DMS114 treated with DMSO at 0.1 percent for 48 hours (cell line): ENCODE measurements at regions not wholly inside any gene's neighbourhood (a gene's known extent, or its start where the extent isn't known, plus 50 kb on each side); places are given as distances from the start of the nearest gene placed in this dataset.

Source experiments
- DNase-seq: peaks from one replicate; lab custom pipeline; 2025; ENCODE audit not compliant: unreplicated experiment; lab: John Stamatoyannopoulos, UW

DNA sequence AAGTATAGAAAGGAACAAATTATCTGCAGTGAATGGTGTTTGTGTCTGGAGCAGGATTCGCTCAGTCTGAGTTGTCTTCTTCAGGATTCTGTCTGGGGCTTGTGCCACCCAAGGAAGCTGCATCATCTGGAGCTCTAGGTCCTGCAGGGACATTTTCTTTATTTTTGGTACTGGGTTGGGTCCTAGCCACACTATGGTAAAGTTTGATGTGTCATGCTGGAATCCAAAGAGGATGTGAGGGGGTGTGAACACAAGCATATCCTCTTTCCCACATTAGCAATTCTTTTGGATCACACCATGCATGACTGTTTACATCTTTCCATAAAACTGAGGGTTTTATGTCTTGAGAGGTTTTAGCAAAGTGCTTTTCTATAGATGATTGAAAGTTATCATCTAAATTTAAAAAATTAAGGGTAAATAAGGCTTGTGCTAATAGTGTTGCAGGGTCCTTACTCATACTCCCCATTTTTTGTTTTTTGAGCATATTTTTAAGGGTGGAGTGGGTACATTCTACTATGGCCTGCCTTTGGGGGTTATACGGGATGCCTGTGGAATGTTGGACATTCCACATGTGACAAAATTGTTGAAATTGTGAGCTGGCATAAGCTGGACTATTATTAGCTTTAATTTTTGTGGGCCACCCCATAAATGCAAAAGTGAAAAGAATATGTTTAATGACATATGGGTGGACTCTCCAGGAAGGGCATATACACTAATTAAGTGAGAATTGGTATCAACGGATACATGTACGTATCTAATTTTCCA is 152.0 kb upstream of the HMCN1 start:
- no peak for DNase-seq

DNA sequence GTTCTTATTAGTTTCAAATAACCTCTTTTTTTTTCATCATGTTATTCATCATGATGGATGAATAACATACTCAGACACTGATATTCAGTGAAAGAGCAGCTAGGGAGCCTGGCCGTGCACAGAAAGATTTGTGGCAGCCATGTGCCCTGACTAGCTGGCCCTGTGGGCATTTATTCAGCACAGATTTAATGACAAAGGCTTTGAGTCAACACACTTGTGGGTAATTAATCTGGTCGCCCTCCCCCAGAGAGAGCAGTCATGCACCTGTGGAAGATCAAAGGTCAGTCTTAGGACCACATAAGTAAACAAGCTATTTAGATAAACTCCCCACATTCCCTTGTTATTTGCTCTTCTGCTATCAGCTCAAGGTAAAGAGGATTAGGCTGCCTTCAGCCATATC is 153.2 kb upstream of the HMCN1 start:
- no peak for DNase-seq

DNA sequence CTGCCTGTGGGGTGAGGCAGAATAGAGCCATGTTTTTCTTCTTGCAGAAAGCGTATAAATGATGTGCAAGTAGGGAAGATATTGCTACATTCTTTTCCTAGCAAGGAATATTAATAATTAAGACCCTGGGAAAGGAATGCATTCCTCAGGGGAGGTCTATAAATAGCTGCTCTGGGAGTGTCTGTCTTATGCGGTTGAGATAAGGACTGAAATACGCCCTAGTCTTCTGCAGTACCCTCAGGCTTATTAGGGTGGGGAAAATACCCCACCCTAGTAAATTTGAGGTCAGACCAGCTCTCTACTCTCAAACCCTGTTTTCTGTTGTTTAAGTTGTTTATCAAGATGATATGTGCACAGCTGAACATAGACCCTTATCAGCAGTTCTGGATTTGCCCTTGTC is 155.9 kb upstream of the HMCN1 start:
- no peak for DNase-seq

DNA sequence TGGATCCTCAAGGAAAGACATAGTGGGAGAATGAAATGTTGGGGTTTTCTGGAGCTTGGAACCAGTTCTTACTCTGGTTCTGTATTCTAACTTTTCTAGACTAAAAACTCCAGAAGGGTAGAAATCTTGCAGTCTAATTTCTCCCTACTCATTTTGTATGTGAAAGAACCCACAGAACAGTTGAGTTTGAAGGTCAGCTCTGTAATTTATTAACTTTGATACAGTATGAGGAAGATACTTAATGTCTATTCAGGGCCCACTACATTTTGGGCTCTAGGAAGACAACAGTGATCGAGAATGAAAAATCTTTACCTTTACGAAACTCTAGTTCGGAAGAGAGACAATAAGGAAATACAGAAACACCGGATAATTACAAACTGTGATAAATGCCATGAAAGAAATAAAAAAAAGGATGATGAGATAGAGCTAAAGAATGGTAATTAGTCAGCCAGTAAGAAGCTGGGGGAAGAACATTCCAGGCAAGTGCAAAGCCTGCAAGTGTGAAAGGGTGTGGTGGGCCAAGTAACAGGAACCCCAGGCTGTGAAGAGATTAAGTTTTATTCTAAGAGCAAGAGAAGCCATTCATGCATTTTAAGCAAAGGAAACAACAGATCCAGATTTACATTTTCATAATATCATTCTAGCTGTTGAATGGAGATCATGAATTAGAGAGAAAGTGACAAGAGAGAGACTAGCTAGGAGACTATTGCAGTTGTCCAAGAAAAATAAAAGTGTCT is 159.9 kb upstream of the HMCN1 start:
- no peak for DNase-seq

DNA sequence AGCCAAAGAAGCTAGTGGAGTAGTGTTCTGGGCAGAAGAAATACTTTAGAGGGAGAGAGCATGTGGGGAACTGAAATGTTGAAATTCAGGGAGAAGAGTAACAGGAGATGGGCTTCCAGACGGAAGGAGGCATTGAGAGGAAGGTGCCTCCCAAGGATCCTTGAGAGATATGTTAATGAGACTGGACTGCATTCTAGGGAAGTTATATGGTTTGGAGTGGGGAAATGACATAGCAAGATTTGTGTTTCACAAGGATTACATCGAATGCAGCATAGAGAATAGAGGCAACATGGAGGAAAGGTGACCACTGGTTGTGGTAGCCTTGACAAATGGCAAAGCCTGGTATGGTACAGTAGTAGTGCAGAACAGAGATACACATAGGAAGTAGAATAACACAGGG is 160.5 kb upstream of the HMCN1 start:
- DNase-seq = no peak

DNA sequence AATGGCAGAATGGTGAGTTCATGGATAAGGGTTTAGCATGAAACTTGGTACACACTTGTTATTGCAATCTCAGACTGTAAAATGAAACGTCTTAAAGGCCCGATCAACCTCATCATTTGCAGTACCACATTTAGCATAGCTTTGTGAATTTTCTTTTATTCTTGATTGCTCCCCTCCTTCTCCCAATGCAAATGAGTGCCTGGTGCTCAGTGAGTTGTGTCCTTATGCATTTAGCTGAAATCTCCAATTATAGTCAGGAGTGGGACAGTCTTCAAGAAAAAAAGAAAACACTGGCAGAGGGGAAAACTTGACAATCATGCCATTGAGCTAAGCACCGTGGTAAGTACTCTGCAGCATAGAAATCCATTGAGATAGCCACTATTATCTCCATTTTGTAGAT is 161.0 kb upstream of the HMCN1 start:
- DNase-seq = no peak

DNA sequence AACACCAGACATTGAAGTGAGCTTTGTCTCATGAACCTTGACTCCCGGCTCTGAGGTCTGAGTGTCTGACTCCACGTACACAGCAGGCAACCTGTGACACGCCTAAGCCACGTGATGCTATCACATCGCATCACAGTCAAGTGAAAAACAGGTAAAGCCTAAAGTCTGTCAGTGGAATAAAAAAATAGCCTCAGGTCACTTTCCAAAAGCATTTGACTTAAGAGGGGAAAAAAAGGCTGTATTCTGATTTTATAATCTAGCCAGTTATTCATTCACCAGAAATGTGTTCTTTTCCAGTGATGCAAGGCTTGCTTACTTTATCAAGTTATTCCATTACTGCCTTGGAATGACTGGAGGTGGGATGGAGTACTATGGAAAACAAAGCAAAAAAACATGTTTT is 163.2 kb upstream of the HMCN1 start:
- no peak for DNase-seq

DNA sequence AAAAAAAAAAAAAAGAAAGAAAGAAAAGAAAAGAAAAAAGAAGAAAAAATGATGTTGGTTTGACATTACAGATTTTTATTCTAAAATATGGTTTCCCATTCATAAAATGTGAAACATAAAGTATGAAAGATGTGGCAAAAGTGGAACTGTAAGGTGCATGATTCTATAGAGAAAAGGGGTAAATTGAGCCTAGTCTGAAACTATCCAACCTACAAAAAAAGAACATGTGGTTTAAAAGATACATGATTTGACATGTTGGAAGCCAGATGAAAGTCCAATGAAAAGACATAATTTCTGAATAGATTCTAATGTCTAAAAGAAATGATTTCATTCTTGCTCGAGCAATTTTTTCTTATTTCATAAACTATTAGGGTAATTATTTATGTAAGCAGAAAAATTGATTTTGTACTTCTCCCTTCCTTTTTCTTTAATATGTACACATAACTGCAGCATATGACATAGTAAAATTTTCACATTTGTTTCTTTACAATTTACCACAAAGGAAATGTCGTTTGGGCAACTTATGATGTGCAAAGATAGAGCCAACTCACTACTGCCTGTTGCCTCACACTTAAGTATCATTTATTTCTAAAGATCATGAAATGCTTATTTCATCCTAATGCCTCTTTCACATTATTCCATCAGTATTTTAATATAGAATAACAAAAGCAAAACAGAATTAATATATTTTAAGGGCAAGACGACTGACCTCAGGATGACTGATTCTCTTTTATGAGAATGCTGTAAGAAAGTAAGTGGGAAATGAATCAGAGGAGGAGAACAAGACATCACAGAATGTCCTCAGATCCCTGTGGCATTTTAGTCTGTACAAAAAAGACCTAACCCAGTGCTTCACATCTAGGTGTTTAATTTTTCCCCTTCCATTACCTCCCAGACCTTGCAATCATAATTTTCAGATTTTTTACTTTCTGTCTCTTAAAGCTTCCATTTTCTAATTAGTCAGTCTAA is 165.8 kb upstream of the HMCN1 start:
- no peak for DNase-seq

DNA sequence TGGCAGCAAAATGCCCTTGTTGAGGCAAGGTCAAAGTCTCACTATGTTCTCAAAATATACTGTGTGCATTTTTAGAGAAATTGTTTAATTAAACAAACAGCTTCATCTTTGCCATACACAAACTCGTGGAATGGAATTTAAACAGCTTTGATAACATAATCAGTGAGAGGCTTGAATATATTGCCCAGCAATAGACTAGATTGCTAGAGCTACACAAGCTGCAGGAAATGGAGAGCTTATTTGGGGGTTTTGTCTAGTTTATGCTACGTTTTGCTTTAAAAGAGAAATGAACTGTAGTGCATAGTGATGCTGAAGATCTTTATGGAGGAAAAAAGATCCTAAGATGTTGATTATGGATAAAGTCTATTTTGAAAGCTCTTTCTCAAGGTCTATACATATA is 166.8 kb upstream of the HMCN1 start:
- DNase-seq = no peak

DNA sequence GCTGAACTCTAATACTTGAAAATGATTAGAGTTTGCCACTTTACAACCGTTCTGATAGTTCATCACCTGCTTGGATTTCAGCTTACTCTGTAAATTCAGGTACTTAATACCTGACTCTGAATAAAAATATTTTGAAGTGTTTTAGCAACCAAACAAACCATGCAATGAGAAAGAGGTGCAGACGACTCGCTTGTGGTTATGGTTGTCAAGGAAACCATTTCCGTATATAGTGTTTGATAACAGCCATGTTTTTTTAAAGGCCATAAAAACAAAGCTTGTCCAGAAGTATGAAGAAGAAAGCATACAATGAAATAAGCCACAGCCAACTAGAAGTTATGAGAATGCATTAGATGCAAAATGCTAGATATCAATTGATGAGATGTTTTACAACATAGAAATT is 167.2 kb upstream of the HMCN1 start:
- no peak for DNase-seq

DNA sequence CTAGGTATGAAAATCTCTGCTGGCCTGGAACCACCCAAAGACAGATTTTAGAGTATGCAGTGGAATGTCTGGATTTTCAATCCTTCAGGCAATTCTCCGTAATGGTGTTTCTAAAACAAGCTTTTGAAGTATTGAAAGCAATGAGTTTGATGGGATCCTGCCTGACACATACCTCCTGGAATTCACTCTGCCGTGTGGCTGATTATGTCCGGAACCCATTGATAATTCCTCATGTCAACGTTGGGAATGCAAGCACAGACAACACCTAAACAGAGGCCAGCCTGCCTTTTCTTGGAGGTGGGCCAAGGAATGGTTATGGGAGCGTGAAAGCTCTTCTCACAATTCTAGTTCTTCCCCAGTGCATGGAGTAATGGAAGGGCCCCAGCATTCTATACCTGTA is 168.9 kb upstream of the HMCN1 start:
- no peak for DNase-seq

DNA sequence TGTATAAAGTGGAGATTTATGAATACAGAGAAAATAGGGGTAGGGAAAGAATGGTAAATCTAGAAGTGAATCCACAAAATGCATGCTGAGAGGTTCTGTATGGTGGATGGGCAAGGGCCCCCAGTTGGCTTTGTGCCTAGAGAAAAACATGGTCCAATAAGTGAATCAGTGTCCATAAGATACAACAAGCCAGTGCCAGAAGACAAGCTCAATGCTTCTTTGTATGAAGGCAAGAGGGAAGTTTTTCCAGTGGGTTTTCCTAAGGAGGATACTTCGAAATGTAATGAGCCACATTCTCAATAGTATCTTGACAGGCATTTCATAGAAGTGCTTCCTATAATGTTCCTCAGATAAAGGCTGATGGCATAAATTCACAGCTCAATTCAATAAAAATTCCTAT is 169.4 kb upstream of the HMCN1 start:
- no peak for DNase-seq

DNA sequence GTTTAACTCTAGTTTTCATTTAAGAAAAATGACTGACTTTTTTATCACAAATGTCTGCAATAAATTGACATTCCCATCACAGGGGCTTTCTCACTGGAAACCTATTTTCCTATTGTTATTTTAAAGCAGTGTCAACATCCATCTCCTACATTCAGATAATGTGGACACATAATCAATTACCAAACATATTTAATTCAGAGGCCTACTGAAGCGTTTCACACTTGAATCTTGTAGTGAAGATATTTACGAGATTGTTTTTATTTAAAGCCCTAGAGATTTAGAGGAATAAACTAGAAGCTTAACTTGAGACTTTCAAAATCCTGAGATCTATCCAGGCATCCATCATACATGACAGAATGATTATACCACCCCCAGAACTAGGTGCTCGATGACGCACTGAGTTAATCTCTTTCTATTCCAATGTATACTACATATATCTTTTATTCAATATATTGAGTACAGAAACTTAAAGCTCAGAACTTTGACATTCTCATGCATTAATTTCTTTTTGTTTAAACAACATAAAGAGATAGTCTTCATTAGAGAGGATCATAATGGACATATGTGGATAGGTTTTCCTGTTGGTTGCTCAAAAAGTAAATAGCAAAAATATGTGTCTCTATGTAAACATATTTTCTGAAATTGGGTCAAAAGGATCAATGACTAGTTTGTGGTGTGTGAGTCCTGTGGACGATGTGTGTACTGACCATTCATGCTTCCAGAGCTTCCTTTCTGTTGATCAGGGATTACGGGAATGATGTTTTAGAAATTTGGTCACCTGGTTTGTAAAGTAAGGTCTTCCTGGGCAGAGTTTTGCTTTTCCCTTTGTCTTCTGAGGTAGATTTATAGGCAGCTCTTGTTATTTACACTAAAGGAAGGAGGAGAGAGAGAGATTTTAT is 171.5 kb upstream of the HMCN1 start:
- no peak for DNase-seq

DNA sequence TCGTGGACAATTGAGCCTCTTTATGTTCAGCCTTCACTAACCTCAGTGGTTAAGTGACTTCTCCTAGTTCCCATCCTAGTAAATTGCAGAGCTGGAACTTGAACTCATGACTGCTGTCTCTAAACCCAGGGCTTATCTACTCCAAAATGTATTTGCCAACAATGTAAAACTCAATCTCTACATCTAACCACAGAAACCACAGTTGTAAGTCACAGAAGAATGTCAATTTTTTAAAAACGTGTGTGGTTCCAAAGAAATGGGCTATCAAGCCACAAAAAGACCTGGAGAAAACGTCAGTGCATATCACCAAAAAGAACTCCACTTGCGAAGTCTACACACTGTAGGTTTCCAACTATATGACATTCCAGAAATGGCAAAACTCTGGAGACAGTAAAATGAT is 172.6 kb upstream of the HMCN1 start:
- no peak for DNase-seq

DNA sequence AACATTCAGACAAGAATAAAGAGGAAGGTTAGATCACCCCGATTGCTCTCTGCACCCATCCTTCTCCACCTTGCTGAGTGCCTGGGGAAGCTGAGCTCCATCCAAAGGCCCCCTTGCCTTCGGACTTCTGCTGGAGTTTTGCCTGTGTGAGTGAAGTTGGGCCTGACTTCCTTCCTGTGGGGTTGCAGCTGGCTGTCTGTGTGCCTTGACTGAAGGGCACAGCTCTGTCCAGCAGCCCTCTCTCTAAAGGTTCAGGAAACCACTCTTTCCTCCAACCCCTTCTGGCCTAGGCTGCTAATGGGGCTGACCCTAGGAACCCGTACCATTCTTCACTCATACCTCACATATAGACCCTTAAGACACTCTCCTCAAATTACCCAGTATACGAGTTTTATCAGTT is 173.4 kb upstream of the HMCN1 start:
- DNase-seq = no peak

DNA sequence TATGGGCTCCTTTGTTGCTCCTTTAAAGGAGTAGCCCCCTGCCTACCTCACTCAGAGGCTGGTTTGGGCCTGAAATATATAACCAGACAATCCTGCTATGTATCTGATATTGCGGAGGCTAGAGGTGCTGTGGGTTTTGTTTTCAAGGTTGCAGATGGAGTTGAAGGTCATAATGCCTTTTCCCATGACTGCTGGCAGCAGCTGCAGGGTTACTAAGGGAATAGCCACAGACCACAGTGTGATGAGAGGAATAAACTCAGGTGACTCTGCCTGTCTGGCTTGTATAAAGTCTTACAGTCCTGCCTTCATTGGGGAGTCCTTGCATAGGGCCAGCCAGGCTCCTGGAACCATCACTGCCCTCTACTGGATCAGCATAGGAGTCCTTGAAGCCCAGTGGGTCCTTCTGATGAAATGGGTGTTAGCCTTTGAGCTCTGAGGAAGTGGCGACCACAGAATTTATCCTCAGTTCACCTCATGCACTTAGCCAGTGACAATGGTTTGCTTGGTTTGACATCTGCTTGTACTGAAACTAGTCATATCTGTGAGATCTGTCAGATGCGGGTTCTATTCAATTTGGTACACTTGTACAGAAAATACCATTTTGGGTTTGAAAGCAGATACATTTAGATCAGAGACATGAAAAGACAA is 174.4 kb upstream of the HMCN1 start:
- no peak for DNase-seq

DNA sequence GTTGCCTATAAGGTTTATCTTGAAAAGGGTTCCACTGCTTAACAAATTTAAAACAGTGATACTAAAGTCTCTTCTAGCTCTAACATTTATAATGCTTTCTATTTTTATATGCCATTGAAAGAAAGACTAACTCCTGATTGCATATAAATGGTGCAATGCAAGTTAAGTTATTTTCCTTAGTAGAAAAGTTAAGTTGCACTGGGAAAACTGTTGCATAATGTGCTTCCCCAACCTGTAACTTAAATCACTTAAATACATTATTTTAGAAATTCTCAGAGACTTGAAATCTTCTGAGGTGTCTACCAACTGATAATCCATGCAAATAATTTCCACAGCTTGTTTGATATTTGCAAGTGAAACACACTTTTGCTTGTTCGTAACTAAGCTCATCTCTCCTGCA is 175.0 kb upstream of the HMCN1 start:
- DNase-seq = no peak

DNA sequence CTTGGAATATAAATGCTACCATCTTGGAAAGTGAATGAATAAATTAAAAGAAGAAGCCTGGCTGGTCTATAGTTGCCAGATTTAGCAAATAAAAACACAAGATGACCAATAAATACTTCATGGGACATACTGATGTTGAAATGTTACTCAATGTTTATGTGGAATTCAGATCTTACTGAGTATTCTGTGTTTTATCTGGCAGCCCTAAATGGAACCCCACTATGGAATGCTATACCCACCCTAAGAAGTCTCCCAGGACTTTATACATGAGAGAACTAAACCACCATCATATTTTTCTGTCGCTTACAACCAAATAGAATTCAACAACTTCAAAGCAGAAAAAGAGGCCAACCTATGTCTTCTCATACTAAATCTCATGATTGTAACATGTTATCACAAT is 177.6 kb upstream of the HMCN1 start:
- no peak for DNase-seq

DNA sequence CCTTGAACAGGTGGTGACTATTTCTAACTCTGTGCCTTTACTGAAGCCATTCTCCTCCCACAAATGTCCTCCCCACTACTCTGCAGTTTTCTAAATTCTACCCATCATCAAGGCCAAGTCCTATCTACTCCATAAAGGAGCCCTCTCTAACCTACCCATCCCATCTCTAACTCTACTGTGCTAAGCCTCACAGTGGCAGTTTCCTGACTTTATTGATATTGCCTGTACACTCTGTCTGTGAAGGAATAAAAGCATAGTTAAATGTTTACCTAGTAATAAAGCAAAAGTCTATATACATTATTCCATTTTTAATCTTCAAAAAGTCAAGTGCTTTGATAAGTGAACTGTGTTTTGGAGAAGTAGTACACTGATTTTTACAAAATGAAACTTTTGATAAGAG is 178.4 kb upstream of the HMCN1 start:
- DNase-seq = no peak

DNA sequence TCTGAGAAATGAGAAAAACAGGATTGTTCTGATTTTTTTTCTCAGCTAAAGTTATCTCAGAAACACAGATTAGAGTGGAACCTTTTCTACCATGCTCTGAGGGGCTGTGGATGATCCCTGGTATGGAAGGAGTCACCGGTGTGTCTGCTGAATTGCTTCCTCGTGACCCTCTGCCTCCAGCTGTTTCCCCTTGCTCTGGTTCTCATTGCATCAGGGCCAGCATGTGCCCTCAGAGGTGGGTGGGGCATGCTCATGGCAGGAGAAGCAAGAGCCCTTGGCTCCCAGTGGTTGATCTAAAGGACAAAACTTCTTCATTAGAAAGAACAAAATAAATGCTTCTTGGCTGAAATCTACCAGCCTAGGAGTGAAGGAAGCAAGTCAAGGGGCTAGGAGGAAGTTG is 183.2 kb upstream of the HMCN1 start:
- no peak for DNase-seq
